ENCODE measurements at regions not wholly inside any gene's neighbourhood (a gene's known extent, or its start where the extent isn't known, plus 50 kb on each side); places are given as distances from the start of the nearest gene placed in this dataset.

- TF ChIP-seq FOXP2 (optimal IDR thresholded peaks at IDR 0.05; ENCODE audit: borderline replicate concordance, extremely low read depth, extremely low read length, insufficient read depth) (no peak), POLR2AphosphoS5 (IDR thresholded peaks at IDR 0.05; ENCODE audit: low read depth, low read length) (no peak), SIN3A (IDR thresholded peaks at IDR 0.05; ENCODE audit: borderline replicate concordance, insufficient read depth, low read length) (no peak), TAF1 (IDR thresholded peaks at IDR 0.05; ENCODE audit: borderline replicate concordance, insufficient read depth, low read length) (no peak)
- TF ChIP-seq, protein P1, sequence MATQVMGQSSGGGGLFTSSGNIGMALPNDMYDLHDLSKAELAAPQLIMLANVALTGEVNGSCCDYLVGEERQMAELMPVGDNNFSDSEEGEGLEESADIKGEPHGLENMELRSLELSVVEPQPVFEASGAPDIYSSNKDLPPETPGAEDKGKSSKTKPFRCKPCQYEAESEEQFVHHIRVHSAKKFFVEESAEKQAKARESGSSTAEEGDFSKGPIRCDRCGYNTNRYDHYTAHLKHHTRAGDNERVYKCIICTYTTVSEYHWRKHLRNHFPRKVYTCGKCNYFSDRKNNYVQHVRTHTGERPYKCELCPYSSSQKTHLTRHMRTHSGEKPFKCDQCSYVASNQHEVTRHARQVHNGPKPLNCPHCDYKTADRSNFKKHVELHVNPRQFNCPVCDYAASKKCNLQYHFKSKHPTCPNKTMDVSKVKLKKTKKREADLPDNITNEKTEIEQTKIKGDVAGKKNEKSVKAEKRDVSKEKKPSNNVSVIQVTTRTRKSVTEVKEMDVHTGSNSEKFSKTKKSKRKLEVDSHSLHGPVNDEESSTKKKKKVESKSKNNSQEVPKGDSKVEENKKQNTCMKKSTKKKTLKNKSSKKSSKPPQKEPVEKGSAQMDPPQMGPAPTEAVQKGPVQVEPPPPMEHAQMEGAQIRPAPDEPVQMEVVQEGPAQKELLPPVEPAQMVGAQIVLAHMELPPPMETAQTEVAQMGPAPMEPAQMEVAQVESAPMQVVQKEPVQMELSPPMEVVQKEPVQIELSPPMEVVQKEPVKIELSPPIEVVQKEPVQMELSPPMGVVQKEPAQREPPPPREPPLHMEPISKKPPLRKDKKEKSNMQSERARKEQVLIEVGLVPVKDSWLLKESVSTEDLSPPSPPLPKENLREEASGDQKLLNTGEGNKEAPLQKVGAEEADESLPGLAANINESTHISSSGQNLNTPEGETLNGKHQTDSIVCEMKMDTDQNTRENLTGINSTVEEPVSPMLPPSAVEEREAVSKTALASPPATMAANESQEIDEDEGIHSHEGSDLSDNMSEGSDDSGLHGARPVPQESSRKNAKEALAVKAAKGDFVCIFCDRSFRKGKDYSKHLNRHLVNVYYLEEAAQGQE (IDR thresholded peaks at IDR 0.05; ENCODE audit: insufficient read depth in 1 of 2, low read depth in 2 of 2, low read length in 2 of 2) = no peak
Measured at GRCh38 chr5:101370181-101370580, 467.1 kb upstream of the ST8SIA4 start.

GRCh38 chr5:101364469-101364868 is 461.4 kb upstream of the ST8SIA4 start:
- TF ChIP-seq, protein P1 (IDR thresholded peaks at IDR 0.05; ENCODE audit: insufficient read depth in 1 of 2, low read depth in 2 of 2, low read length in 2 of 2) = no peak
- TF ChIP-seq FOXP2 (optimal IDR thresholded peaks at IDR 0.05; ENCODE audit: borderline replicate concordance, extremely low read depth, extremely low read length, insufficient read depth) (no peak), POLR2AphosphoS5 (IDR thresholded peaks at IDR 0.05; ENCODE audit: low read depth, low read length) (no peak), TAF1 (IDR thresholded peaks at IDR 0.05; ENCODE audit: borderline replicate concordance, insufficient read depth, low read length) (no peak), SIN3A (IDR thresholded peaks at IDR 0.05; ENCODE audit: borderline replicate concordance, insufficient read depth, low read length) (no peak)

DNA sequence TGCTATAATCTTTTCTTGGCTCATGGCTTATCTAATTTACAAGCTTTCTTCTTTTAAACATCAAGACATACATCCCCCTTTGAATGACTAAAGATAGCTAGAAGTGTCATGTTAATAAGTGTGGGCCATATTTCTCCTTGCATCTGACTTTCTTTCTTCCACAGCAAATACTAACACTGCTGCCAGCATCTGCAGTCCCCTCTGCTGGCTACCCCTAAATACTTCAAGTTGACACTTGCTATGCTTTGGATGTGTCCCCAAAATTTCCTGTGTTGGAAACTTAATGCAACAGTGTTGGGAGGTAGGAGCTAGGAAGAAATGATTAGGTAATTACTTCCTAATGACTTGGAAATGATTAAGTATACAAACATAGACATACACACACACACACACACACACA is 459.0 kb upstream of the ST8SIA4 start:
- TF ChIP-seq, protein P1 (IDR thresholded peaks at IDR 0.05; ENCODE audit: insufficient read depth in 1 of 2, low read depth in 2 of 2, low read length in 2 of 2) = no peak
- TF ChIP-seq TAF1 (IDR thresholded peaks at IDR 0.05; ENCODE audit: borderline replicate concordance, insufficient read depth, low read length) (no peak), FOXP2 (optimal IDR thresholded peaks at IDR 0.05; ENCODE audit: borderline replicate concordance, extremely low read depth, extremely low read length, insufficient read depth) (no peak), SIN3A (IDR thresholded peaks at IDR 0.05; ENCODE audit: borderline replicate concordance, insufficient read depth, low read length) (no peak), POLR2AphosphoS5 (IDR thresholded peaks at IDR 0.05; ENCODE audit: low read depth, low read length) (no peak)

DNA sequence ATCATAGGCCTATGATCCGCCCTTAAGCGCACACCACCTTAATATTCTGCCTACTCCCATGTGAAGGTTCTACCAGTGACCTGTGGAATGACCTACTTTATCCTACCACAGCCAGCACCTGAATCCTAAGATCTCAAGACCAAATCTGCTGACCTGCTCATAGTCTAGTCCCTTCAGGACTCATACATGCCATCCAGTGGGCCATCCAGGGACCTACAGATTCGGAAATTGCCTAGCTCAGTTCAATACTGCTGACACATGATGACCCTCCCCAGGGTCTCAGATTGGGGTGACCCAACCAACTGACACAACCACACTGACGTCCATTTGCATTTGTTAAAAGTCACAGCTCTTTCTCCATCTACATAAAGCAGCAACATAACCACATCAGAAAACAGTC is 443.8 kb upstream of the ST8SIA4 start:
- TF ChIP-seq, protein P1 (IDR thresholded peaks at IDR 0.05; ENCODE audit: insufficient read depth in 1 of 2, low read depth in 2 of 2, low read length in 2 of 2) = no peak
- TF ChIP-seq SIN3A (IDR thresholded peaks at IDR 0.05; ENCODE audit: borderline replicate concordance, insufficient read depth, low read length) (no peak), TAF1 (IDR thresholded peaks at IDR 0.05; ENCODE audit: borderline replicate concordance, insufficient read depth, low read length) (no peak), FOXP2 (optimal IDR thresholded peaks at IDR 0.05; ENCODE audit: borderline replicate concordance, extremely low read depth, extremely low read length, insufficient read depth) (no peak), POLR2AphosphoS5 (IDR thresholded peaks at IDR 0.05; ENCODE audit: low read depth, low read length) (no peak)

DNA sequence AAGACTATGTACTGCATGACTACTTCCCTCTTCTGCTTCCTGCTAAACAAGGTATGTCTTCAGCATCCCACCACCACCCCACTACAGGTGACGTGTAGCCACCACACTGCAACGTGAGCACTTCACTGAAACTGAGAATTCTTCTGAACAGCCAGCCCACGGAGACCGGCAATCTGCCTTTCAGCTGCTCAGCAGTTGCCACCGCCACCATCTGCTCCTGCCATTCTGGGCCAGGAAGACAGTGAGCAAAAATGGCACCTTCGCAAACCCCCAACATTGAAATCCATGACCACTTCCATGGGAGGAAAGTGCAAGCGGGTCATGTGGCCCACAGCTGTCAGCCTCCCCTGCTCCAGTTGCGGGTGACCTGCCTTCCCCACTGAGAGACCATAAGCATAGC is 443.4 kb upstream of the ST8SIA4 start:
- TF ChIP-seq FOXP2 (optimal IDR thresholded peaks at IDR 0.05; ENCODE audit: borderline replicate concordance, extremely low read depth, extremely low read length, insufficient read depth) (no peak), SIN3A (IDR thresholded peaks at IDR 0.05; ENCODE audit: borderline replicate concordance, insufficient read depth, low read length) (no peak), TAF1 (IDR thresholded peaks at IDR 0.05; ENCODE audit: borderline replicate concordance, insufficient read depth, low read length) (no peak), POLR2AphosphoS5 (IDR thresholded peaks at IDR 0.05; ENCODE audit: low read depth, low read length) (no peak)
- TF ChIP-seq, protein P1 (IDR thresholded peaks at IDR 0.05; ENCODE audit: insufficient read depth in 1 of 2, low read depth in 2 of 2, low read length in 2 of 2) = no peak
